GM12874 (cell line): ENCODE measurements at regions not wholly inside any gene's neighbourhood (a gene's known extent, or its start where the extent isn't known, plus 50 kb on each side); places are given as distances from the start of the nearest gene placed in this dataset.

Experiments used
- TF ChIP-seq, protein P1 (sequence below): IDR thresholded peaks from 2 replicates; pipeline ENCODE4 v1.5.1; 2011; ENCODE audit warnings: low read depth, mild to moderate bottlenecking, control low read depth, low read length, moderate library complexity; ENCODE audit not compliant: insufficient read depth

DNA sequence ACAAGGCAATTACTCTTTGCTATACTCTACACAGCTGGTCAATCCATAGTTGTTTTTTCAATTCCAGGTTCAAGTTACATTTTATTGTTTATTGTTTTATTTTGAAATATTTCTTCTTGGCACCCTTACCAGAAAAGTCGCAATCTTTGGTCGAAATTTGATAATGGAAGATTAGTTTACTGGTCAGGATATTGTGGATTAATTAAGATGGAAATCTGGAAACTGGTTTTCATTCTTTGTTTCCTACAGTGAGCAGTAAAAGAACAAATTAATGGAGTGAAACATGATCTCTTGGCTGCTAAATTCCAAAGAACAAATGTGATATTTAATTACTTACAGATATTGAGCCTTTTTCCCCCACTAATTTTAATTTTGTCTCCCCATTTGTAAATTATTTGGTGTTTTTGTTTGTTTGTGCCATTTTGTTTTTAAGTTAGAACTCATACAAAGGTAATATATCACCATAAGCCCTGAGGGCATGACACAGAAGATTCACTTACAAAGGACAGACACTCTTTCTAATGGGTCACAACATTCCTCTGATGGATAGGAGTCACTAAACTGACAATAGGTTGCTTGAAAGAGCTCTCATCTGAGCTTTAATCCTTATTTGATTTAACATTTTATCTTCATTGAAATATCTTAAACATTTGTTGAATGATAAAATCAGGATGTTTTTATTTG lies 700.2 kb downstream of the KCNJ2 start:
- TF ChIP-seq, protein P1, sequence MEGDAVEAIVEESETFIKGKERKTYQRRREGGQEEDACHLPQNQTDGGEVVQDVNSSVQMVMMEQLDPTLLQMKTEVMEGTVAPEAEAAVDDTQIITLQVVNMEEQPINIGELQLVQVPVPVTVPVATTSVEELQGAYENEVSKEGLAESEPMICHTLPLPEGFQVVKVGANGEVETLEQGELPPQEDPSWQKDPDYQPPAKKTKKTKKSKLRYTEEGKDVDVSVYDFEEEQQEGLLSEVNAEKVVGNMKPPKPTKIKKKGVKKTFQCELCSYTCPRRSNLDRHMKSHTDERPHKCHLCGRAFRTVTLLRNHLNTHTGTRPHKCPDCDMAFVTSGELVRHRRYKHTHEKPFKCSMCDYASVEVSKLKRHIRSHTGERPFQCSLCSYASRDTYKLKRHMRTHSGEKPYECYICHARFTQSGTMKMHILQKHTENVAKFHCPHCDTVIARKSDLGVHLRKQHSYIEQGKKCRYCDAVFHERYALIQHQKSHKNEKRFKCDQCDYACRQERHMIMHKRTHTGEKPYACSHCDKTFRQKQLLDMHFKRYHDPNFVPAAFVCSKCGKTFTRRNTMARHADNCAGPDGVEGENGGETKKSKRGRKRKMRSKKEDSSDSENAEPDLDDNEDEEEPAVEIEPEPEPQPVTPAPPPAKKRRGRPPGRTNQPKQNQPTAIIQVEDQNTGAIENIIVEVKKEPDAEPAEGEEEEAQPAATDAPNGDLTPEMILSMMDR: no peak

DNA sequence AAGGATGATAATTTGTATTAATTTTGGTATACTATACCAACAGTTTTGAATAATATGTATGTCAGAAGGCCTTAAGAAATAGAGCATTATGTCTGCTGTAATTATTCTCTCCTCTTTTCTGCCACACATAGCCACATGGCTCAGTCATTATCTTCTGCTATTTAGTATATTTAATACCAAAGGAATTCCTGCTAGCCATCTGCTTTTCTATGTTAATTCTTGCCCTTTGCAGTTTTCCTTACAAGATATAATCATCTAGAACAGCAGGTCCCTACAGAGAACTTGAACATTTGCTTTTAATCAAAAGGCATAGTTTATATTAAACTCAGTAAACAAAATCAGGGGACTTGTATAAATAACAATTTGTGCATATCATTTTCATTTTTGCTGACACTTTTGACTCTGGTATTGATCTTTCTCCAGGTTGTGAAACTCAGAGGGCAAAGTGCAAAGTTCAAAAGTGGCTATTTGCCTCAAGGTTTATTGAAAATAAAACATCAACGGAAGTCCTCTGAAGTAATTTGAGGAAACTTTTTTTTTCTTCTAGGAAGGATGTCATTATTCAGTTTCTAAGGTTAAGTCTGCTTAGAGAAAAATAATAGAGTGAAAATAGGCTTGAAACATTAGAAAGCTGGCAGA lies 702.0 kb downstream of the KCNJ2 start:
- TF ChIP-seq, protein P1: no peak

DNA sequence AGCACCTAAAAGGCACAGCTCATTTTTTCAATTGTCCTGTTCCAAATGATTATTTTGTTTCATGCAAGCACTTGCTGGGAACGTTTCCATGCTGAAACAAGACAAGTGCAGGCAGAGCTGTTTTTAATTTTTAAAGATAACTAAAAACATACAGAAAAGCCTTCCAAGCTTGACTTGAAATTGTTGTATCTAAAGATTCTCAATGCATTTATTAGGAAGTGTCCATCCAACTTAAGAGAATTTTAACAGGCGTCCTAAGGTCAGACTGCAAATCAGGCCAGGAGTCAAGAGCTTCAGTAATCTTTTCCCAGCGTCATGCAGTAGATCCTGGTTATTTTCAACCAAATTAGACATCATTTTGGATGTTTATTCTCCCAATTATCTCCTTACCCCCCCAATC lies 702.8 kb downstream of the KCNJ2 start:
- TF ChIP-seq, protein P1: no peak

DNA sequence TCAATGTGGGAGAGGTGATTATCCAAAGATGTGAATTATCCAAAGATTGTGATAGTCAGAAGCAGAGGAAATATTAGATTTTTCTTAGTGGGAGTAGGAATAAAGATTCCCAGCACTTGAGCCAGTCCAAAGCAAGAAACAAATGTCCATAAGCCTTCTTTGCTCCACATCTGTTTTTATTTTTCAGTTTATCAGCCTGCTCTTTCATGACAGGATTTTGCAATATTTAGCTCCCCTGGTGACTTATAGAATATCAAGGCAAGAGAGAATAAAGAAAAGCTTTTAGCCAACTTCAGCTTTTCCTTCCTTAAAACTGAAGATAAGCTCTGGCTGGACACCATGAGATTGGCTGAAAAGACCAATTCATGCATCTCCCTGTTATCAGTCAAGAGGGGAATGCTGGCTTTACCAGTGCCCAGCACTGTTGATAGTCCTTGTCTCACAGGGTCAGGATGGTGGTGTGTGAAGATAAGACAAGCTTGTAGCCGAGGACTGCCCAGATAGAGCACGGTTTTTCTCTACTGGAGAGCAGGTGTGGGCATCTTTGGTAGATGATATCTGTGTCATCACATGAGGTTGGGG lies 706.5 kb downstream of the KCNJ2 start:
- TF ChIP-seq, protein P1: no peak

DNA sequence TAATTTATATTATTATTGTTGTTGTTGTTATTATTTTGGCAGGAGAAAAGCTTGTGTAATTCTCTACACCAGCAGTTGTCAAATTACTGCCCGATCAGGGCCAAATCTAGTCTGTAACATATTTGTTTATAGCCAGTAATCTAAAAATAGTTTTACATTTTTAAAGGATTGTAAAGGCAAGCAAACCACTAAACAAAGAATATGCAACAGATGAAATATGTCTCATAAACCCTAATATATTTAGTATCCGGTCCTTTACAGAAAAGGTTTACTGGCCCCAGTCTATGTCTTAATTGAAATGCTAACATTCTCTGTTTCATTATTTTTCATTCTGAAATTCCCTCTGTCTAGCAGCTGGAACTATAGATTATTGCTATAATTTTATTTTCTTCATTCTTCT lies 709.5 kb downstream of the KCNJ2 start:
- TF ChIP-seq, protein P1: no peak

DNA sequence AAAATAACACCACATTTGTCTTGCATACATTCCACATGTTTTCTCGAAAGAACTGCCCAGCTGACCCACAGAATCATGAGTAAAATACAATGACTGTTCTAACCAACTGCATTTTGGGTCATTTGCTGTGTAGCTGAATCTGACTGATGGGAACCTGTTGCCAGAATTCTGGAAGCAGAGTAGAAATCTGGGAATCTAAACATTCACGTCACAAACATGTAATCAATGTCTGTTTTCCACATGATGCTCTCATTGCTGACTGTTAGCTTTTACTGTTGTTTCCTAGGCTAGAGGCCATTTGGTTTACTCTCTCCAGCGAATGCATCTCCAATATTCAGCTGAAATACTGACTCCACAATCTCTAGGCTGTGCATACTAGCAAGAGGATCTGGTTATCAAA lies 710.1 kb downstream of the KCNJ2 start:
- TF ChIP-seq, protein P1: no peak

DNA sequence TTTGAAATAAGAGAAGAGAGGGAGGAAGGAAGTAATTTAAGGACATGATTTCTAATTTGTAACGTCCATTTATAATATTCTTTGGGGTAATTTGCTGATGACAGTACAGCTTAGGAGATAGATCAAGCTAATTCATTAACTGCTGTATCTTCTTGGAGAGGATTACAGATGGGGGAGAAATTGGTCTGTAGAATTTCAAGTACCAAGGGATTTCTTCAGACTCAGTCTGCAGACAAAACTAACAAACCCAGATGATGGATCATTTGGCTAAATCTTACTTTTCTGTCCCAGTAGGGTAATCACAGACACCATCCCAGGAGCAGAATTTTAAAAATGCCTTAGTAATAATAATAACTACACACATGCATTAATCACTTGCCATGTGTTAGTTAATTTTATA lies 711.8 kb downstream of the KCNJ2 start:
- TF ChIP-seq, protein P1: no peak
